HEK293 (cell line): ENCODE measurements at regions not wholly inside any gene's neighbourhood (a gene's known extent, or its start where the extent isn't known, plus 50 kb on each side); places are given as distances from the start of the nearest gene placed in this dataset.

Experiments
- PBX3 ChIP-seq: sonication (generic); formaldehyde crosslinking; IDR thresholded peaks from 2 replicates; pipeline ENCODE4 v1.8.1; 2022; ENCODE audit warnings: mild to moderate bottlenecking, moderate library complexity, missing genetic modification reagents
- TCF7L2 ChIP-seq: IDR thresholded peaks from 2 replicates; pipeline ENCODE4 v1.6.1; 2011; ENCODE audit warnings: low read depth, mild to moderate bottlenecking, inconsistent platforms, low read length, moderate library complexity, borderline replicate concordance
- TSHZ1 ChIP-seq: fragments of 450-650 bp; formaldehyde crosslinking; IDR thresholded peaks from 2 replicates; pipeline ENCODE4 v1.5.1; 2016; ENCODE audit warnings: missing biosample characterization, missing genetic modification characterization, borderline replicate concordance
- ZNF138 ChIP-seq: fragments of 450-650 bp; formaldehyde crosslinking; IDR thresholded peaks from 2 replicates; pipeline ENCODE4 v1.5.1; 2016; ENCODE audit warnings: missing biosample characterization, missing genetic modification characterization, borderline replicate concordance
- ZNF174 ChIP-seq: fragments of 450-650 bp; formaldehyde crosslinking; IDR thresholded peaks from 2 replicates; pipeline ENCODE4 v1.5.0; 2017; ENCODE audit warnings: missing biosample characterization, mild to moderate bottlenecking, missing genetic modification characterization
- ZNF184 ChIP-seq: fragments of 450-650 bp; IDR thresholded peaks from 2 replicates; pipeline ENCODE4 v1.5.1; 2018; ENCODE audit warnings: missing biosample characterization, mild to moderate bottlenecking, missing genetic modification characterization
- ZNF416 ChIP-seq: fragments of 450-650 bp; formaldehyde crosslinking; IDR thresholded peaks from 2 replicates; pipeline ENCODE4 v1.5.1; 2016; ENCODE audit warnings: missing biosample characterization, missing genetic modification characterization
- ZNF830 ChIP-seq: fragments of 450-650 bp; IDR thresholded peaks from 2 replicates; pipeline ENCODE4 v1.5.0; 2018; ENCODE audit warnings: missing biosample characterization, missing genetic modification characterization, low read depth, mild to moderate bottlenecking, moderate library complexity
- TF ChIP-seq, protein P1 (sequence below): fragments of 450-650 bp; formaldehyde crosslinking; IDR thresholded peaks from 2 replicates; pipeline ENCODE4 v1.5.1; 2016; ENCODE audit warnings: missing biosample characterization, missing genetic modification characterization
- TF ChIP-seq, protein P2 (sequence below): fragments of 450-650 bp; formaldehyde crosslinking; IDR thresholded peaks from 2 replicates; pipeline ENCODE4 v1.5.1; 2016; ENCODE audit warnings: missing biosample characterization, missing genetic modification characterization, low read depth

DNA sequence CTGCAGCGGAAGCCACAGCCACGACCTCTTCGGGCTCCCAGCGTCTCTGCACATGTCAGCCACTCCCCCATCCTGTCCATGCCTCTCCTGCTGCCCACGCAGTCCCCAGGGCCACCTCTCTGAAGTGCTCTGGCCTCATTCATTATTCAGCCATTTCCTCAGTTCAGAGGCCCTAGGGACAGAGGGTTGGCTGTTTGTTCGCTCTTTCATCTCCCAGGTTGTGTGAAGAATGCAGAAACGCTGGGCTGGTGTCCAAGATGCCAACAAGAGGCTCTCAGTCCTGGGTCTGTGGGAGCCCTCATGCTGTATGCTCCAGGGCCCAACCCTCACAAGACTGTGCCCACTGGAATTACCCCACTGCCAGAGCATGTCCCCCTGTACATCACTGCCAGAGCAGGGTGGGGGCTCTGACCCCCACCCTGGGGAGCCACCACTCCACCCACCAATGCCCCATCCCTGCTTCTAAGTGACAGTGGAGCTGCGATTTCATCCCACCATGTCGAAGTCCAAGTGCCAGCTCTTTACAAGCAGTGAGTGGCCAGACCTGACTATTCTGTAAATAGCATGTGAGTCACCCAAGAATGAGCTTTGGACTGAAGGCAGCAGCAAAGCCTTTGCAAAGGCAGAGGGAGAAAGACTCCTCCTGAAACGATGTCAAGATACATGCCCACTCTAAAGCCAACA lies 209.6 kb downstream of the BUD13 start:
- TF ChIP-seq, protein P1, sequence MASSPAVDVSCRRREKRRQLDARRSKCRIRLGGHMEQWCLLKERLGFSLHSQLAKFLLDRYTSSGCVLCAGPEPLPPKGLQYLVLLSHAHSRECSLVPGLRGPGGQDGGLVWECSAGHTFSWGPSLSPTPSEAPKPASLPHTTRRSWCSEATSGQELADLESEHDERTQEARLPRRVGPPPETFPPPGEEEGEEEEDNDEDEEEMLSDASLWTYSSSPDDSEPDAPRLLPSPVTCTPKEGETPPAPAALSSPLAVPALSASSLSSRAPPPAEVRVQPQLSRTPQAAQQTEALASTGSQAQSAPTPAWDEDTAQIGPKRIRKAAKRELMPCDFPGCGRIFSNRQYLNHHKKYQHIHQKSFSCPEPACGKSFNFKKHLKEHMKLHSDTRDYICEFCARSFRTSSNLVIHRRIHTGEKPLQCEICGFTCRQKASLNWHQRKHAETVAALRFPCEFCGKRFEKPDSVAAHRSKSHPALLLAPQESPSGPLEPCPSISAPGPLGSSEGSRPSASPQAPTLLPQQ = no peak
- no peak for TF ChIP-seq ZNF174 (tag by site-specific recombination)
- no peak for TF ChIP-seq ZNF830 (tag by site-specific recombination)
- no peak for TF ChIP-seq PBX3
- TF ChIP-seq ZNF416 = no peak
- TF ChIP-seq, protein P2, sequence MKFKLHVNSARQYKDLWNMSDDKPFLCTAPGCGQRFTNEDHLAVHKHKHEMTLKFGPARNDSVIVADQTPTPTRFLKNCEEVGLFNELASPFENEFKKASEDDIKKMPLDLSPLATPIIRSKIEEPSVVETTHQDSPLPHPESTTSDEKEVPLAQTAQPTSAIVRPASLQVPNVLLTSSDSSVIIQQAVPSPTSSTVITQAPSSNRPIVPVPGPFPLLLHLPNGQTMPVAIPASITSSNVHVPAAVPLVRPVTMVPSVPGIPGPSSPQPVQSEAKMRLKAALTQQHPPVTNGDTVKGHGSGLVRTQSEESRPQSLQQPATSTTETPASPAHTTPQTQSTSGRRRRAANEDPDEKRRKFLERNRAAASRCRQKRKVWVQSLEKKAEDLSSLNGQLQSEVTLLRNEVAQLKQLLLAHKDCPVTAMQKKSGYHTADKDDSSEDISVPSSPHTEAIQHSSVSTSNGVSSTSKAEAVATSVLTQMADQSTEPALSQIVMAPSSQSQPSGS = no peak
- no peak for TF ChIP-seq TSHZ1 (tag by site-specific recombination)
- TF ChIP-seq TCF7L2 = no peak
- no peak for TF ChIP-seq ZNF138 (tag by site-specific recombination)
- no peak for TF ChIP-seq ZNF184 (tag by site-specific recombination)
